RPMI8226 (cell line): ENCODE measurements at regions not wholly inside any gene's neighbourhood (a gene's known extent, or its start where the extent isn't known, plus 50 kb on each side); places are given as distances from the start of the nearest gene placed in this dataset.

Experiments
- DNase-seq: peaks from one replicate; pipeline ENCODE4 v3.0.0-alpha.2; 2015

- DNase-seq = no peak
These were observed 90.4 kb downstream of the RBFOX3 start for GRCh38 chr17:79520167-79521165.

GRCh38 chr17:79519601-79520000 is 91.2 kb downstream of the RBFOX3 start:
- no peak for DNase-seq

GRCh38 chr17:79518585-79519523 is 92.0 kb downstream of the RBFOX3 start:
- no peak for DNase-seq

GRCh38 chr17:79517827-79518584 is 92.8 kb downstream of the RBFOX3 start:
- no peak for DNase-seq

- DNase-seq = no peak
These were observed 94.9 kb downstream of the RBFOX3 start for GRCh38 chr17:79515646-79516571.

GRCh38 chr17:79515110-79515509 is 95.7 kb downstream of the RBFOX3 start:
- no peak for DNase-seq

GRCh38 chr17:79513820-79514535 is 96.9 kb downstream of the RBFOX3 start:
- no peak for DNase-seq

GRCh38 chr17:79513206-79513605 is 97.6 kb downstream of the RBFOX3 start:
- DNase-seq = no peak

GRCh38 chr17:79511471-79511870 is 99.4 kb downstream of the RBFOX3 start:
- no peak for DNase-seq

GRCh38 chr17:79510071-79510470 is 100.8 kb downstream of the RBFOX3 start:
- DNase-seq = no peak

- no peak for DNase-seq
These were observed 101.4 kb downstream of the RBFOX3 start for GRCh38 chr17:79509490-79509889.

- no peak for DNase-seq
These were observed 101.8 kb downstream of the RBFOX3 start for GRCh38 chr17:79509008-79509407.

GRCh38 chr17:79508291-79508716 is 102.5 kb downstream of the RBFOX3 start:
- no peak for DNase-seq

GRCh38 chr17:79506955-79507354 is 103.9 kb downstream of the RBFOX3 start:
- DNase-seq = no peak

GRCh38 chr17:79506150-79506870 is 104.5 kb downstream of the RBFOX3 start:
- no peak for DNase-seq

GRCh38 chr17:79505199-79505598 is 105.7 kb downstream of the RBFOX3 start:
- no peak for DNase-seq

GRCh38 chr17:79504181-79504605 is 106.7 kb downstream of the RBFOX3 start:
- peak; percentile 64 for DNase-seq

- no peak for DNase-seq
These were observed 107.6 kb downstream of the RBFOX3 start for GRCh38 chr17:79503126-79503839.

GRCh38 chr17:79501910-79502309 is 108.9 kb downstream of the RBFOX3 start:
- no peak for DNase-seq
